IPS-15b (cell line): ENCODE measurements at regions not wholly inside any gene's neighbourhood (a gene's known extent, or its start where the extent isn't known, plus 50 kb on each side); places are given as distances from the start of the nearest gene placed in this dataset.

ENCODE experiments used
- H3K27me3 ChIP-seq: one replicate; pipeline ENCODE4 v1.6.1; 2013; ENCODE audit warnings: low read length; ENCODE audit not compliant: control insufficient read depth, insufficient read depth
- H3K36me3 ChIP-seq: one replicate; pipeline ENCODE4 v1.6.1; 2013; ENCODE audit warnings: low read length; ENCODE audit not compliant: control insufficient read depth, insufficient read depth
- H3K4me1 ChIP-seq: one replicate; pipeline ENCODE4 v1.6.1; 2013; ENCODE audit warnings: mild to moderate bottlenecking, low read length; ENCODE audit not compliant: control insufficient read depth, insufficient read depth
- H3K4me3 ChIP-seq: one replicate; pipeline ENCODE4 v1.5.1; 2013; ENCODE audit warnings: low read depth, low read length
- H3K9ac ChIP-seq: one replicate; pipeline ENCODE4 v1.6.1; 2013; ENCODE audit warnings: low read depth, mild to moderate bottlenecking, low read length
- H3K9me3 ChIP-seq: one replicate; pipeline ENCODE4 v1.6.1; 2013; ENCODE audit warnings: mild to moderate bottlenecking, low read length; ENCODE audit not compliant: control insufficient read depth, insufficient read depth

GRCh38 chr14:61994589-61994988 lies 232.4 kb downstream of the SNAPC1 start:
- Histone ChIP-seq H3K9me3 (no peaks in the 10 kb centered on the region), H3K27me3 (no peaks in the 10 kb centered on the region), H3K4me3 (no peak overlapping the region), H3K36me3 (no peaks in the 10 kb centered on the region), H3K4me1 (no peaks in the 10 kb centered on the region), H3K9ac (no peak overlapping the region)

GRCh38 chr14:61996753-61997152 lies 234.5 kb downstream of the SNAPC1 start:
- no peak overlapping the region for H3K9ac ChIP-seq
- H3K4me3 ChIP-seq, result no peak overlapping the region
- H3K36me3 ChIP-seq, result no peaks in the 10 kb centered on the region
- H3K4me1 ChIP-seq, result no peaks in the 10 kb centered on the region
- H3K9me3 ChIP-seq, result no peaks in the 10 kb centered on the region
- H3K27me3 ChIP-seq, result no peaks in the 10 kb centered on the region

- no peak overlapping the region for H3K4me3 ChIP-seq
- H3K4me1 ChIP-seq, result no peaks in the 10 kb centered on the region
- no peaks in the 10 kb centered on the region for H3K27me3 ChIP-seq
- H3K36me3 ChIP-seq, result no peaks in the 10 kb centered on the region
- H3K9ac ChIP-seq, result no peak overlapping the region
- no peaks in the 10 kb centered on the region for H3K9me3 ChIP-seq
These were observed 234.9 kb downstream of the SNAPC1 start for GRCh38 chr14:61997161-61997560.

DNA sequence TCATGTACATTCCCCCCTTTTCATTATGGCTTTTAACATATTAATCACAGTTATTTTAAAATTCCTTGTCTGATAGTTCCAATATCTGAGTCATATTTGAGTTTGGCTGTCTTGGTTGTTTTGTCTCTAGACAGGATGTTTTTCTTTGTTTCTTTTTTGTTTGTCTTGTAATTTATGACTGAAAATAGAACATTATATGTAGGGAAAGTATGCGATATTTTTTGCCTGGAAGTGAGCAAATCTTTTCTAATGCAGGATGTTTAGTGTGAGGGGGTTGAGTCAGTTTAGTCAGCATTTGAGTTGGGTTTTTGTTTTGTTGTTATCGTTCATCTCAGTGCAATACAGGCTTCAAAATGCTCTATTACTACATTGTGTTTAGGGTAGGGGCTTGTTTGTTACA lies 239.7 kb downstream of the SNAPC1 start:
- H3K9me3 ChIP-seq, result no peaks in the 10 kb centered on the region
- no peak overlapping the region for H3K4me3 ChIP-seq
- H3K9ac ChIP-seq, result no peak overlapping the region
- H3K4me1 ChIP-seq, result no peaks in the 10 kb centered on the region
- H3K36me3 ChIP-seq, result no peaks in the 10 kb centered on the region
- H3K27me3 ChIP-seq, result no peaks in the 10 kb centered on the region

- Histone ChIP-seq H3K9ac (no peak overlapping the region), H3K4me3 (no peak overlapping the region), H3K4me1 (no peaks in the 10 kb centered on the region), H3K27me3 (no peaks in the 10 kb centered on the region), H3K36me3 (no peaks in the 10 kb centered on the region), H3K9me3 (no peaks in the 10 kb centered on the region)
These were observed 240.4 kb downstream of the SNAPC1 start for GRCh38 chr14:62002642-62003041.

GRCh38 chr14:62003701-62004100 lies 241.5 kb downstream of the SNAPC1 start:
- H3K4me3 ChIP-seq, result no peak overlapping the region
- no peak overlapping the region for H3K9ac ChIP-seq
- H3K36me3 ChIP-seq, result no peaks in the 10 kb centered on the region
- no peaks in the 10 kb centered on the region for H3K4me1 ChIP-seq
- no peaks in the 10 kb centered on the region for H3K9me3 ChIP-seq
- H3K27me3 ChIP-seq, result no peaks in the 10 kb centered on the region

DNA sequence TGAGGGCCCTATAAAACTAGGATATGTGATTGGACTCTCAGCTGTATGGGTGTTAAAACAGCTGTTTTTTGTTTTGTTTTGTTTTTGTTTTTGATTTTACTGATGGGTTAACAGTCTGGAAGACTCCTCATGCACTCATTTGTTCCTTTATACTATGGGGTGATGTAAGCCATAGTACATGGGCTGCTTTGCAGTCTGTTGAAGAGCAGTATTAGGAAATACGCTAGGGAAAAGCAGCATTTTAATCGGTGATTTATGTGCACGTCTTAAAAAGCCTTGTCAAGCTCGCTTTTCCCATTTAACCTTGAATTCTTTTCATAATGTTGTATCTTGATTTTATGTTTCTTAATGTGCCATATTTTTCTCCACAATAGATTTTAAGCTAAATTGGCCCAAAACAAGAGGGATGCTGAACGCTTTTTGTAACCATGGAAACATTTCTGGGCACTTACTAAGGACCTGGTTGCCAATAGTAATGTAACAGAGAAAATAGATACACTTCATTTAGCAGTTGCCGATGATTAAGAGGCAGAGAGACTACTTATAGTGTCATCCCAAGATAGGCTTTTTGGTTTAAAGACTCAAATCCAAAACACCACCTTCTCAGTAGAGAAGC lies 244.0 kb downstream of the SNAPC1 start:
- Histone ChIP-seq H3K9ac (no peak overlapping the region), H3K27me3 (no peaks in the 10 kb centered on the region), H3K4me1 (no peaks in the 10 kb centered on the region), H3K4me3 (no peak overlapping the region), H3K36me3 (no peaks in the 10 kb centered on the region), H3K9me3 (no peaks in the 10 kb centered on the region)

GRCh38 chr14:62015243-62015642 lies 253.0 kb downstream of the SNAPC1 start:
- no peaks in the 10 kb centered on the region for H3K36me3 ChIP-seq
- no peak overlapping the region for H3K4me3 ChIP-seq
- no peak overlapping the region for H3K9ac ChIP-seq
- H3K9me3 ChIP-seq, result no peaks in the 10 kb centered on the region
- H3K4me1 ChIP-seq, result no peaks in the 10 kb centered on the region
- no peaks in the 10 kb centered on the region for H3K27me3 ChIP-seq

GRCh38 chr14:62015945-62016344 lies 253.7 kb downstream of the SNAPC1 start:
- H3K4me3 ChIP-seq, result no peak overlapping the region

DNA sequence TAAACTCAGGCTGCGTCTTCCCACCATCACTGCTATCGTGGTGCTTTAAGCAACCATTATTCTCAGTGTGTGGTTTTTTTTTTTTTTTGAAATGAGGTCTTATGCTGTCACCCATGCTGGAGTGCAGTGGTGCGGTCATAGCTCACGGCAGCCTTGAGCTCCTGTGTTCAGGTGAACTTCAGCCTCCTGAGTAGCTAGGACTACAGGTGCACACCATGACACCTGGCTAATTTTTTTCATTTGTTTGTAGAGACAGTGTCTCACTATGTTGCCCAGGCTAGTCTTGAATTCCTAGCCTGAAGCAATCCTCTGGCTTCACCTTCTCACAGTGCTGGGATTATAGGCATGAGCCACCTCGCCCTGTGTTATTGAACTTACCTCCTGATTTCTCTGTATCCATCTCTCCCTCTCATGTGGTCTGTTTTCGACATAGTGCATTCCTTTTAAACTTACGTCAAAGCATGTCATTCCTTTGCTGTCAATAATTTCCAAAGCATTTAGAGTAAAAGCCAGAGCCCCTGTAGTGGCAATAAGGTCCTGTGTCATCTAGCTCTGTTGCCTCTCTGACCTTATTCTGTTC lies 255.5 kb downstream of the SNAPC1 start:
- Histone ChIP-seq H3K36me3 (no peaks in the 10 kb centered on the region), H3K4me3 (no peak overlapping the region), H3K9ac (no peak overlapping the region), H3K27me3 (no peaks in the 10 kb centered on the region), H3K4me1 (no peaks in the 10 kb centered on the region), H3K9me3 (no peaks in the 10 kb centered on the region)

More at GRCh38 chr14:62015945-62016344, 253.7 kb downstream of the SNAPC1 start:
- Histone ChIP-seq H3K36me3 (no peaks in the 10 kb centered on the region), H3K9me3 (no peaks in the 10 kb centered on the region), H3K27me3 (no peaks in the 10 kb centered on the region), H3K4me1 (no peaks in the 10 kb centered on the region), H3K9ac (no peak overlapping the region)

- Histone ChIP-seq H3K36me3 (no peaks in the 10 kb centered on the region), H3K9ac (no peak overlapping the region), H3K4me3 (no peak overlapping the region), H3K4me1 (no peaks in the 10 kb centered on the region), H3K9me3 (no peaks in the 10 kb centered on the region), H3K27me3 (no peaks in the 10 kb centered on the region)
These were observed 256.4 kb downstream of the SNAPC1 start for GRCh38 chr14:62018606-62019005.

DNA sequence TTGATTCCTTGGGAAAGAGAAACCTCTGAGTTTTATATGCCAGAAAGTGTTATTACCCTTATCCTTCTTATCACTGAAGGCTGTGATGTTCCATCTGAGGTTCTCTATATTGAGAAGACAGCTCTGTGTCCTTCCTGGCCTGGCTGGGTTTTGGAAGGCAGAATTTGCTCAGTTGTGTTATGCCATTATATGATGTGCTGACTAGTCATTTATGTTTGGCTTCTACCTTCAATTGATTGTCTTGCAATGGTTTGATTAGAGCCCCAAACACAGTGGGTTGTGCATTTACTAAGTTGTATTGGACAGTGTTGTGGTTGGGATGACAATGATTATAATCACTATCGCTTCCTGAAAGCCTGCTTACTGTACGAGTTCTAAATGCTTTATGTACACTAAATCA lies 265.7 kb downstream of the SNAPC1 start:
- H3K9ac ChIP-seq, result no peak overlapping the region
- H3K36me3 ChIP-seq, result no peaks in the 10 kb centered on the region
- H3K27me3 ChIP-seq, result no peaks in the 10 kb centered on the region
- no peaks in the 10 kb centered on the region for H3K4me1 ChIP-seq
- no peaks in the 10 kb centered on the region for H3K9me3 ChIP-seq
- no peak overlapping the region for H3K4me3 ChIP-seq
